D721Med (cell line): ENCODE measurements at regions not wholly inside any gene's neighbourhood (a gene's known extent, or its start where the extent isn't known, plus 50 kb on each side); places are given as distances from the start of the nearest gene placed in this dataset.

Source experiments
- DNase-seq: peaks from one replicate; pipeline ENCODE4 v3.0.0; 2011; ENCODE audit warnings: low spot score; ENCODE audit not compliant: insufficient read length
- FAIRE-seq: peaks from 2 replicates; lab custom pipeline; 2011; peaks lifted over from hg19 to GRCh38; lab: Jason Lieb, UNC
- TF ChIP-seq, protein P1 (sequence below): IDR thresholded peaks from 2 replicates; pipeline ENCODE4 v1.5.1; 2012; ENCODE audit warnings: mild to moderate bottlenecking, control low read depth; ENCODE audit not compliant: insufficient read depth; ENCODE audit errors: missing control alignments

- DNase-seq (no peak), FAIRE-seq (no peak)
- TF ChIP-seq, protein P1, sequence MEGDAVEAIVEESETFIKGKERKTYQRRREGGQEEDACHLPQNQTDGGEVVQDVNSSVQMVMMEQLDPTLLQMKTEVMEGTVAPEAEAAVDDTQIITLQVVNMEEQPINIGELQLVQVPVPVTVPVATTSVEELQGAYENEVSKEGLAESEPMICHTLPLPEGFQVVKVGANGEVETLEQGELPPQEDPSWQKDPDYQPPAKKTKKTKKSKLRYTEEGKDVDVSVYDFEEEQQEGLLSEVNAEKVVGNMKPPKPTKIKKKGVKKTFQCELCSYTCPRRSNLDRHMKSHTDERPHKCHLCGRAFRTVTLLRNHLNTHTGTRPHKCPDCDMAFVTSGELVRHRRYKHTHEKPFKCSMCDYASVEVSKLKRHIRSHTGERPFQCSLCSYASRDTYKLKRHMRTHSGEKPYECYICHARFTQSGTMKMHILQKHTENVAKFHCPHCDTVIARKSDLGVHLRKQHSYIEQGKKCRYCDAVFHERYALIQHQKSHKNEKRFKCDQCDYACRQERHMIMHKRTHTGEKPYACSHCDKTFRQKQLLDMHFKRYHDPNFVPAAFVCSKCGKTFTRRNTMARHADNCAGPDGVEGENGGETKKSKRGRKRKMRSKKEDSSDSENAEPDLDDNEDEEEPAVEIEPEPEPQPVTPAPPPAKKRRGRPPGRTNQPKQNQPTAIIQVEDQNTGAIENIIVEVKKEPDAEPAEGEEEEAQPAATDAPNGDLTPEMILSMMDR: no peak
These were observed 477.8 kb upstream of the PAPPA start for GRCh38 chr9:115675834-115676233.

GRCh38 chr9:115680231-115680630 lies 473.4 kb upstream of the PAPPA start:
- TF ChIP-seq, protein P1: no peak
- no peak for FAIRE-seq
- no peak for DNase-seq

DNA sequence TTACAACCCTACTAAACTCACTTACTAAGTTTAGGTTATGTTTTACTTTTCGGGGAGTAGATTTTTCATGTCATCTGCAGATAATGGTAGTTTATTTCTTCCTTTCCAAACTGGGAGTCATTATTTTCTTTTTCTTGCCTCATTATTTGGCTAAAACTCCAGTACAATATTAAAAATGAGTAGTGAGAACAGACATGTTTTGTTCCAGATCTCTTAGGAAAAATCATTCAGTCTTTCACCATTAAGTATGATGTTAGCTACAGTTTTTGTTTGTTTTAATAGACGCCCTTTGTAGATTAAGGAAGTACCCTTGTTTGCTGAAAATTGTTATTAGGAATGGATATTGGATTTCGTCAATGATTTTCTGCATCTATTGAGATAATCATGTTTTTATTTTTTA lies 472.0 kb upstream of the PAPPA start:
- no peak for FAIRE-seq

DNA sequence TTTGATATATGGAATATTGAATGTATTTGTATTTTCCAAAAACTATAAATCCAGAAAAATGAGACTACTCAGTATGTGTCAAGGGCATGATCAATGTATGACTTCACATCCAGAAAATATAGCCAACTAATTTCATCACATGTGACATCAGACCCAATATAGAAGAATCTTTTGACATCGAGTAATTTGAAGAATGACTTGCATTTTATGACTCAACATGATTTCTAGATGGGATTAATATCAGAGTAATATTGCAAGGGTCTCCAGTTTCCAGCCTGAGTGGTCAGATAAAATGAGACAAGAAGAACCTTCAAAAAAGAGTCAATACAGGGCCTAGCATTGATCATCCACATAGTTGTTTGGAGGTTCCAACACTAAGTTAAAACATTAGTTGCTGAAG lies 467.5 kb upstream of the PAPPA start:
- DNase-seq (no peak), FAIRE-seq (no peak)
- TF ChIP-seq, protein P1: no peak

More for the DNA sequence above, 472.0 kb upstream of the PAPPA start:
- TF ChIP-seq, protein P1: no peak
- DNase-seq: no peak

- DNase-seq (no peak), FAIRE-seq (no peak)
- TF ChIP-seq, protein P1: no peak
These were observed 466.2 kb upstream of the PAPPA start for GRCh38 chr9:115687356-115687755.

- TF ChIP-seq, protein P1: no peak
- DNase-seq (no peak), FAIRE-seq (no peak)
These were observed 464.3 kb upstream of the PAPPA start for GRCh38 chr9:115689331-115689730.

DNA sequence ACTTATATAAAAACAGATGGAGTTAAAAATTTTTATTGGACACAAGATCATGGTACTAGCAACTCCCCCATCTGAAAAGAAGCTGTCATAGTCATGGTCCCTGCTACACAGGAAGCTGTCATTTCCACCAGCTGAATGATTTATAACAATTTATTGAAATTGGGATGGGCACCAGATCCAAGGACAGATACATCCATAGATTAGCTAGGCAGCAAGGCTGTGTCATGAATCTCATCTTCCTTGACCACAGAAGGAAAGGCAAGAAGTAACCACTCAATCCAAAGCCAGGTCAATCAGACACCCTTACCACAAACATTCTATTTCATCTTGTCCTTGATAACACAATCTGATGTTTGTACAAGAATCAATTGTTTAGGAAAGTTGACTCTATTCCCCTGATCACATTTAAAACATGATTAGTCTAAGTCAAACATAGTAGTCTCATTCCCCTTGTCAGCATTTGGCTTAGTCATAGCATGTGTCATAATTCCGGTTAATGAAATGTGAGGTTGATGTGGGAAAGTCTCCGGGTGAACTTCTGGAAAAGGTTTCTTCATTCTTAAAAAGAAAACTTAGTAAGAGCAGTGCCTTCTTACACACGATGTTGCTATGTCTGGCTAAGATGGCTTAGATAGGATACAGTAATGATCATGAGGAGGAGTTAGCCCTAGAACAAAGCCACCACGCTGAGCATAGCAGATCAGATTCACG lies 462.6 kb upstream of the PAPPA start:
- no peak for FAIRE-seq
- DNase-seq: no peak
- TF ChIP-seq, protein P1: no peak
